ENCODE measurements at regions not wholly inside any gene's neighbourhood (a gene's known extent, or its start where the extent isn't known, plus 50 kb on each side); places are given as distances from the start of the nearest gene placed in this dataset.

GRCh38 chr1:219687779-219688178 lies 74.9 kb upstream of the ZC3H11B start:
- TF ChIP-seq HOXB13 (CRISPR knock-in tag; IDR thresholded peaks at IDR 0.05; ENCODE audit: low read depth) = no peak
- no peak for TF ChIP-seq NFE2L2 (conservative IDR thresholded peaks at IDR 0.05; ENCODE audit: low read length)
- no peak for TF ChIP-seq CTCF (IDR thresholded peaks at IDR 0.05)
- TF ChIP-seq MAX (IDR thresholded peaks at IDR 0.05) = no peak
- TF ChIP-seq MAFK (IDR thresholded peaks at IDR 0.05; ENCODE audit: partially characterized antibody) = no peak
- no peak for TF ChIP-seq REST (IDR thresholded peaks at IDR 0.05)
- no peak for TF ChIP-seq ESRRA (IDR thresholded peaks at IDR 0.05; ENCODE audit: borderline replicate concordance, low read length)
- no peak for TF ChIP-seq POLR2A (IDR thresholded peaks at IDR 0.05; ENCODE audit: low read length)
- no peak for TF ChIP-seq HOXB5 (CRISPR knock-in tag; IDR thresholded peaks at IDR 0.05)
- TF ChIP-seq EP300 (IDR thresholded peaks at IDR 0.05) = no peak
- TF ChIP-seq HDAC2 (IDR thresholded peaks at IDR 0.05) = no peak

All from A549 (cell line).